GM18868 (cell line): ENCODE measurements at regions not wholly inside any gene's neighbourhood (a gene's known extent, or its start where the extent isn't known, plus 50 kb on each side); places are given as distances from the start of the nearest gene placed in this dataset.
"Not testable (repeated sequence)": the region's sequence is repeated elsewhere in the genome, so short reads cannot be mapped to it uniquely, and the experiment has no call there.

ENCODE experiments used
- ATAC-seq: cut with Tn5 transposase; IDR thresholded peaks from one replicate; pipeline ENCODE4 v1.9.1; 2021; ENCODE audit warnings: mild to moderate bottlenecking, moderate library complexity; ENCODE audit not compliant: unreplicated experiment

GRCh38 chr21:16454399-16454798 is 724.6 kb downstream of the USP25 start:
- no peak for ATAC-seq

- ATAC-seq: no peak
Observed at GRCh38 chr21:16455526-16455925, 725.7 kb downstream of the USP25 start.

- ATAC-seq: no peak
Observed at GRCh38 chr21:16455978-16456377, 726.2 kb downstream of the USP25 start.

- ATAC-seq: no peak
Observed at GRCh38 chr21:16457498-16457897, 727.7 kb downstream of the USP25 start.

- ATAC-seq: no peak
Observed at GRCh38 chr21:16460936-16461335, 731.2 kb downstream of the USP25 start.

- ATAC-seq: not testable (repeated sequence)
Observed at GRCh38 chr21:16464211-16464889, 734.6 kb downstream of the USP25 start.

- ATAC-seq: no peak
Observed at GRCh38 chr21:16468184-16468583, 738.4 kb downstream of the USP25 start.

GRCh38 chr21:16473988-16474387 is 744.2 kb downstream of the USP25 start:
- ATAC-seq: no peak

- ATAC-seq: no peak
Observed at GRCh38 chr21:16476056-16476825, 746.5 kb downstream of the USP25 start.

- no peak for ATAC-seq
Observed at GRCh38 chr21:16488042-16488441, 758.3 kb downstream of the USP25 start.

GRCh38 chr21:16492356-16492755 is 762.6 kb downstream of the USP25 start:
- no peak for ATAC-seq

- ATAC-seq: no peak
Observed at GRCh38 chr21:16492892-16493291, 763.1 kb downstream of the USP25 start.

GRCh38 chr21:16496609-16497008 is 766.8 kb downstream of the USP25 start:
- no peak for ATAC-seq

GRCh38 chr21:16500271-16500670 is 770.5 kb downstream of the USP25 start:
- ATAC-seq: no peak

- no peak for ATAC-seq
Observed at GRCh38 chr21:16502273-16502672, 772.5 kb downstream of the USP25 start.

GRCh38 chr21:16502897-16503296 is 773.1 kb downstream of the USP25 start:
- ATAC-seq: no peak

- no peak for ATAC-seq
Observed at GRCh38 chr21:16504281-16504680, 774.5 kb downstream of the USP25 start.

- no peak for ATAC-seq
Observed at GRCh38 chr21:16504766-16505165, 775.0 kb downstream of the USP25 start.

GRCh38 chr21:16509476-16509875 is 779.7 kb downstream of the USP25 start:
- no peak for ATAC-seq

GRCh38 chr21:16514316-16514715 is 784.5 kb downstream of the USP25 start:
- no peak for ATAC-seq

- no peak for ATAC-seq
Observed at GRCh38 chr21:16517383-16517782, 787.6 kb downstream of the USP25 start.

GRCh38 chr21:16519036-16519435 is 789.3 kb downstream of the USP25 start:
- ATAC-seq: no peak
